ENCODE measurements at regions not wholly inside any gene's neighbourhood (a gene's known extent, or its start where the extent isn't known, plus 50 kb on each side); places are given as distances from the start of the nearest gene placed in this dataset.

- intact Hi-C loops (cut with micrococcal nuclease) = no loop called here
- POLR2A ChIA-PET = no interaction called here
- no peaks in the 10 kb centered on the region for H3K9me3 Mint-ChIP-seq
These were observed 133.6 kb upstream of the PRICKLE2 start for GRCh38 chr3:64358853-64359252.

GRCh38 chr3:64358176-64358575 is 132.9 kb upstream of the PRICKLE2 start:
- H3K27ac Mint-ChIP-seq = no peak overlapping the region
- intact Hi-C loops (cut with micrococcal nuclease) = no loop called here
- ChIA-PET CTCF (no interaction called here), POLR2A (no interaction called here)
- no peak for DNase-seq
- no peak overlapping the region for H3K4me3 Mint-ChIP-seq
- peaks cover 9% of the 10 kb centered on the region for H3K4me1 Mint-ChIP-seq (ENCODE audit: low read depth)
- H3K36me3 Mint-ChIP-seq = no peaks in the 10 kb centered on the region
- no peaks in the 10 kb centered on the region for H3K9me3 Mint-ChIP-seq
- H3K27me3 Mint-ChIP-seq = no peaks in the 10 kb centered on the region

More at GRCh38 chr3:64358853-64359252, 133.6 kb upstream of the PRICKLE2 start:
- Mint-ChIP-seq H3K4me1 (ENCODE audit: low read depth) (peaks cover 9% of the 10 kb centered on the region), H3K27me3 (no peaks in the 10 kb centered on the region), H3K4me3 (no peak overlapping the region), H3K36me3 (no peaks in the 10 kb centered on the region), H3K27ac (no peak overlapping the region)
- CTCF ChIA-PET = no interaction called here
- DNase-seq = no peak

GRCh38 chr3:64357481-64357880 is 132.2 kb upstream of the PRICKLE2 start:
- intact Hi-C loops (cut with micrococcal nuclease) = no loop called here
- no peak overlapping the region for H3K4me3 Mint-ChIP-seq
- POLR2A ChIA-PET = no interaction called here

GRCh38 chr3:64355401-64355807 is 130.1 kb upstream of the PRICKLE2 start:
- Mint-ChIP-seq H3K27me3 (no peaks in the 10 kb centered on the region), H3K9me3 (no peaks in the 10 kb centered on the region), H3K27ac (no peak overlapping the region), H3K4me1 (ENCODE audit: low read depth) (peaks cover 10% of the 10 kb centered on the region), H3K36me3 (no peaks in the 10 kb centered on the region), H3K4me3 (no peak overlapping the region)
- CTCF ChIA-PET = no interaction called here
- intact Hi-C loops (cut with micrococcal nuclease) = no loop called here
- DNase-seq = no peak
- POLR2A ChIA-PET = no interaction called here

More at GRCh38 chr3:64357481-64357880, 132.2 kb upstream of the PRICKLE2 start:
- Mint-ChIP-seq H3K27me3 (no peaks in the 10 kb centered on the region), H3K36me3 (no peaks in the 10 kb centered on the region), H3K9me3 (no peaks in the 10 kb centered on the region), H3K4me1 (ENCODE audit: low read depth) (peaks cover 9% of the 10 kb centered on the region), H3K27ac (no peak overlapping the region)
- DNase-seq = no peak
- CTCF ChIA-PET = no interaction called here

- Mint-ChIP-seq H3K4me3 (no peak overlapping the region), H3K27me3 (no peaks in the 10 kb centered on the region), H3K4me1 (ENCODE audit: low read depth) (peaks cover 11% of the 10 kb centered on the region), H3K9me3 (no peaks in the 10 kb centered on the region), H3K36me3 (no peaks in the 10 kb centered on the region), H3K27ac (no peak overlapping the region)
- ChIA-PET CTCF (no interaction called here), POLR2A (no interaction called here)
- DNase-seq = no peak
- intact Hi-C loops (cut with micrococcal nuclease) = no loop called here
These were observed 129.7 kb upstream of the PRICKLE2 start for GRCh38 chr3:64354956-64355355.

- peaks cover 11% of the 10 kb centered on the region for H3K4me1 Mint-ChIP-seq (ENCODE audit: low read depth)
- ChIA-PET POLR2A (no interaction called here), CTCF (no interaction called here)
- intact Hi-C loops (cut with micrococcal nuclease) = no loop called here
- peaks cover 2% of the 10 kb centered on the region for H3K27me3 Mint-ChIP-seq
- H3K36me3 Mint-ChIP-seq = no peaks in the 10 kb centered on the region
- no peak overlapping the region for H3K4me3 Mint-ChIP-seq
- no peak for DNase-seq
- H3K27ac Mint-ChIP-seq = no peak overlapping the region
- no peaks in the 10 kb centered on the region for H3K9me3 Mint-ChIP-seq
These were observed 129.0 kb upstream of the PRICKLE2 start for GRCh38 chr3:64354221-64354620.

GRCh38 chr3:64353226-64353625 is 128.0 kb upstream of the PRICKLE2 start:
- Mint-ChIP-seq H3K27me3 (peaks cover 2% of the 10 kb centered on the region), H3K36me3 (no peaks in the 10 kb centered on the region), H3K27ac (no peak overlapping the region), H3K4me3 (no peak overlapping the region), H3K9me3 (no peaks in the 10 kb centered on the region), H3K4me1 (ENCODE audit: low read depth) (peaks cover 11% of the 10 kb centered on the region)
- ChIA-PET POLR2A (no interaction called here), CTCF (no interaction called here)
- intact Hi-C loops (cut with micrococcal nuclease) = no loop called here
- no peak for DNase-seq

- H3K4me3 Mint-ChIP-seq = no peak overlapping the region
- POLR2A ChIA-PET = no interaction called here
These were observed 127.3 kb upstream of the PRICKLE2 start for GRCh38 chr3:64352639-64352992.

GRCh38 chr3:64351713-64352638 is 126.7 kb upstream of the PRICKLE2 start:
- DNase-seq = no peak
- intact Hi-C loops (cut with micrococcal nuclease) = no loop called here

More at GRCh38 chr3:64352639-64352992, 127.3 kb upstream of the PRICKLE2 start:
- DNase-seq = no peak
- Mint-ChIP-seq H3K27ac (no peak overlapping the region), H3K36me3 (no peaks in the 10 kb centered on the region), H3K27me3 (peaks cover 2% of the 10 kb centered on the region), H3K4me1 (ENCODE audit: low read depth) (peaks cover 11% of the 10 kb centered on the region), H3K9me3 (no peaks in the 10 kb centered on the region)
- CTCF ChIA-PET = no interaction called here
- intact Hi-C loops (cut with micrococcal nuclease) = no loop called here

GRCh38 chr3:64349551-64349950 is 124.3 kb upstream of the PRICKLE2 start:
- peaks cover 7% of the 10 kb centered on the region for H3K27me3 Mint-ChIP-seq
- no peaks in the 10 kb centered on the region for H3K9me3 Mint-ChIP-seq
- intact Hi-C loops (cut with micrococcal nuclease) = no loop called here
- CTCF ChIA-PET = interaction anchor here (1.1 kb wide), 1 partner anchor 319 kb away, joined by 3 read pairs; no protein-coding TSS in a partner anchor
- no peak overlapping the region for H3K4me3 Mint-ChIP-seq
- no peak for DNase-seq
- no peak overlapping the region for H3K27ac Mint-ChIP-seq
- H3K4me1 Mint-ChIP-seq (ENCODE audit: low read depth) = peaks cover 2% of the 10 kb centered on the region
- H3K36me3 Mint-ChIP-seq = no peaks in the 10 kb centered on the region
- POLR2A ChIA-PET = no interaction called here

More at GRCh38 chr3:64351713-64352638, 126.7 kb upstream of the PRICKLE2 start:
- peaks cover 11% of the 10 kb centered on the region for H3K4me1 Mint-ChIP-seq (ENCODE audit: low read depth)
- ChIA-PET CTCF (no interaction called here), POLR2A (no interaction called here)
- no peak overlapping the region for H3K27ac Mint-ChIP-seq
- no peak overlapping the region for H3K4me3 Mint-ChIP-seq
- no peaks in the 10 kb centered on the region for H3K9me3 Mint-ChIP-seq
- peaks cover 2% of the 10 kb centered on the region for H3K27me3 Mint-ChIP-seq
- H3K36me3 Mint-ChIP-seq = no peaks in the 10 kb centered on the region

- intact Hi-C loops (cut with micrococcal nuclease) = no loop called here
- DNase-seq = no peak
- peaks cover under 1% of the 10 kb centered on the region for H3K4me1 Mint-ChIP-seq (ENCODE audit: low read depth)
- H3K27ac Mint-ChIP-seq = no peak overlapping the region
- no peak overlapping the region for H3K4me3 Mint-ChIP-seq
- H3K9me3 Mint-ChIP-seq = no peaks in the 10 kb centered on the region
- H3K36me3 Mint-ChIP-seq = no peaks in the 10 kb centered on the region
- ChIA-PET CTCF (no interaction called here), POLR2A (no interaction called here)
- peaks cover 10% of the 10 kb centered on the region for H3K27me3 Mint-ChIP-seq
These were observed 120.1 kb upstream of the PRICKLE2 start for GRCh38 chr3:64345371-64345770.

GRCh38 chr3:64344721-64345207 is 119.5 kb upstream of the PRICKLE2 start:
- Mint-ChIP-seq H3K27me3 (peaks cover 10% of the 10 kb centered on the region), H3K36me3 (no peaks in the 10 kb centered on the region), H3K4me1 (ENCODE audit: low read depth) (no peaks in the 10 kb centered on the region), H3K27ac (no peak overlapping the region), H3K9me3 (no peaks in the 10 kb centered on the region), H3K4me3 (no peak overlapping the region)
- ChIA-PET POLR2A (no interaction called here), CTCF (interaction anchor here (0.8 kb wide), 1 partner anchor 995 kb away, joined by 3 read pairs; no protein-coding TSS in a partner anchor)
- intact Hi-C loops (cut with micrococcal nuclease) = no loop called here
- DNase-seq = no peak

Data from activated CD4-positive, alpha-beta memory T cell treated with anti-CD3 and anti-CD28 coated beads for 36 hours (primary cell).